ENCODE measurements at regions not wholly inside any gene's neighbourhood (a gene's known extent, or its start where the extent isn't known, plus 50 kb on each side); places are given as distances from the start of the nearest gene placed in this dataset.
"Not testable (repeated sequence)": the region's sequence is repeated elsewhere in the genome, so short reads cannot be mapped to it uniquely, and the experiment has no call there.

DNA sequence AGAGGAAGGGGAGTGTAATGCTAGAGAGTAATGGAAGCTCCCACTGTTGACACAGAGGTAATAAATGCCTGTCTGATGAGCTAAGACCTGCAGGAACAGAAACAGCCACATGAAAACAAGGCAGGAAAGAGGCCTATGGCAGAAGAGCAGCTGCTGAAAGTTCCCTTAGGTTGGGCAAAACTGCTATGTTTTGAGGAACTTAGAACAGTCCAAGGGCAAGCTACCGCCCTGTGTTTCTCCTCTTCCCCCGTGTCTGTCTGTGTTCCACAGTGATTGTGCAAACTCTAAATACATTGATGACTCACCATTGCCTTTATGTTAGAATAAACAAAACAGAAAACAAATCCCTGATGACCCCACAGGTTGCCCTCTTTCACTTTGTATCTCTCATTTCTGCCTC lies 165.6 kb upstream of the POTEB2 start:
- TF ChIP-seq, protein P1, sequence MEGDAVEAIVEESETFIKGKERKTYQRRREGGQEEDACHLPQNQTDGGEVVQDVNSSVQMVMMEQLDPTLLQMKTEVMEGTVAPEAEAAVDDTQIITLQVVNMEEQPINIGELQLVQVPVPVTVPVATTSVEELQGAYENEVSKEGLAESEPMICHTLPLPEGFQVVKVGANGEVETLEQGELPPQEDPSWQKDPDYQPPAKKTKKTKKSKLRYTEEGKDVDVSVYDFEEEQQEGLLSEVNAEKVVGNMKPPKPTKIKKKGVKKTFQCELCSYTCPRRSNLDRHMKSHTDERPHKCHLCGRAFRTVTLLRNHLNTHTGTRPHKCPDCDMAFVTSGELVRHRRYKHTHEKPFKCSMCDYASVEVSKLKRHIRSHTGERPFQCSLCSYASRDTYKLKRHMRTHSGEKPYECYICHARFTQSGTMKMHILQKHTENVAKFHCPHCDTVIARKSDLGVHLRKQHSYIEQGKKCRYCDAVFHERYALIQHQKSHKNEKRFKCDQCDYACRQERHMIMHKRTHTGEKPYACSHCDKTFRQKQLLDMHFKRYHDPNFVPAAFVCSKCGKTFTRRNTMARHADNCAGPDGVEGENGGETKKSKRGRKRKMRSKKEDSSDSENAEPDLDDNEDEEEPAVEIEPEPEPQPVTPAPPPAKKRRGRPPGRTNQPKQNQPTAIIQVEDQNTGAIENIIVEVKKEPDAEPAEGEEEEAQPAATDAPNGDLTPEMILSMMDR (conservative IDR thresholded peaks at IDR 0.05; ENCODE audit: low read length) = not testable (repeated sequence)
- TF ChIP-seq EZH2phosphoT487 (IDR thresholded peaks at IDR 0.05; ENCODE audit: borderline replicate concordance) = not testable (repeated sequence)

Measured in Loucy (cell line).